IMR-90 (cell line): ENCODE measurements at regions not wholly inside any gene's neighbourhood (a gene's known extent, or its start where the extent isn't known, plus 50 kb on each side); places are given as distances from the start of the nearest gene placed in this dataset.

Experiments
- ATAC-seq: fragments of 200-7000 bp; cut with Tn5 transposase; 2 replicates; pipeline ENCODE4 v1.9.1; 2020; ENCODE audit warnings: low read depth, mild to moderate bottlenecking, moderate library complexity
- BruUV-seq: library from RNA; stranded (reverse); fragments of 400-500 nt; replicated peaks from 2 replicates; lab custom pipeline; 2021; lab: Mats Ljungman, UMichigan
- CTCF ChIA-PET: fragments of 300-600 bp; formaldehyde crosslinking; extraction: SDS; loops from one replicate; lab custom pipeline; 2021; ENCODE audit warnings: antibody characterized with exemption; lab: Yijun Ruan, JAX
- POLR2A ChIA-PET: fragments of 300-600 bp; sonication (Branson Sonifier 250); formaldehyde crosslinking; loops from one replicate; lab custom pipeline; 2022; ENCODE audit warnings: antibody characterized with exemption; ENCODE audit not compliant: unreplicated experiment; lab: Charles Lee
- DNase-seq: peaks from one replicate; pipeline ENCODE4 v3.0.0; 2013
- H2AFZ ChIP-seq: replicated peaks from 2 replicates; pipeline ENCODE3; 2013; ENCODE audit warnings: low read length, mild to moderate bottlenecking; ENCODE audit not compliant: poor library complexity
- H2AK5ac ChIP-seq: 2 replicates; pipeline ENCODE4 v1.6.1; 2013; ENCODE audit warnings: low read depth, low read length, inconsistent platforms
- H2AK9ac ChIP-seq: replicated peaks from 2 replicates; pipeline ENCODE3; 2013; ENCODE audit warnings: mild to moderate bottlenecking, low read depth, low read length, moderate library complexity; ENCODE audit not compliant: poor library complexity
- H2BK120ac ChIP-seq: 2 replicates; pipeline ENCODE4 v1.6.1; 2013; ENCODE audit warnings: low read depth, low read length, inconsistent platforms
- H2BK15ac ChIP-seq: 3 replicates; pipeline ENCODE4 v1.6.1; 2013; ENCODE audit warnings: low read depth, low read length, inconsistent platforms
- H2BK20ac ChIP-seq: 2 replicates; pipeline ENCODE4 v1.6.1; 2013; ENCODE audit warnings: low read depth, mild to moderate bottlenecking, inconsistent platforms, low read length, moderate library complexity
- H2BK5ac ChIP-seq: 2 replicates; pipeline ENCODE4 v1.6.1; 2013; ENCODE audit warnings: mild to moderate bottlenecking, low read depth, low read length, inconsistent platforms; ENCODE audit not compliant: poor library complexity, severe bottlenecking
- H3K14ac ChIP-seq: replicated peaks from 2 replicates; pipeline ENCODE4 v1.6.1; 2013; ENCODE audit warnings: low read depth, low read length, inconsistent platforms
- H3K18ac ChIP-seq: 2 replicates; pipeline ENCODE4 v1.6.1; 2013; ENCODE audit warnings: low read depth, low read length, control low read depth
- H3K23ac ChIP-seq: 2 replicates; pipeline ENCODE4 v1.6.1; 2013; ENCODE audit warnings: low read depth, low read length, inconsistent platforms
- H3K27ac ChIP-seq: 2 replicates; pipeline ENCODE4 v1.5.1; 2013; ENCODE audit warnings: mild to moderate bottlenecking, control low read depth, low read length; ENCODE audit not compliant: insufficient read depth
- H3K27me3 ChIP-seq: 2 replicates; pipeline ENCODE4 v1.6.1; 2013; ENCODE audit warnings: low read length; ENCODE audit not compliant: control insufficient read depth, insufficient read depth
- H3K36me3 ChIP-seq: 2 replicates; pipeline ENCODE4 v1.6.1; 2013; ENCODE audit warnings: low read length, mixed read lengths; ENCODE audit not compliant: control insufficient read depth, insufficient read depth
- H3K4ac ChIP-seq: 2 replicates; pipeline ENCODE4 v1.6.1; 2013; ENCODE audit warnings: low read depth, low read length, inconsistent platforms
- H3K4me1 ChIP-seq: 2 replicates; pipeline ENCODE4 v1.6.1; 2013; ENCODE audit warnings: low read length, mixed read lengths; ENCODE audit not compliant: control insufficient read depth, insufficient read depth
- H3K4me2 ChIP-seq: 2 replicates; pipeline ENCODE4 v1.6.1; 2013; ENCODE audit warnings: low read depth, mild to moderate bottlenecking, control low read depth, low read length, moderate library complexity
- H3K4me3 ChIP-seq: 2 replicates; pipeline ENCODE4 v1.5.1; 2013; ENCODE audit warnings: low read depth, mild to moderate bottlenecking, control low read depth, low read length, moderate library complexity; ENCODE audit not compliant: insufficient read depth
- H3K56ac ChIP-seq: 2 replicates; pipeline ENCODE4 v1.6.1; 2013; ENCODE audit warnings: low read length, inconsistent platforms; ENCODE audit not compliant: insufficient read depth; ENCODE audit errors: extremely low read depth
- H3K79me1 ChIP-seq, 2 experiments: 2 replicates each; pipeline ENCODE4 v1.6.1; 2013; ENCODE audit warnings: low read length in 2 of 2, inconsistent platforms in 1 of 2, low read depth in 1 of 2
- H3K9ac ChIP-seq: 2 replicates; pipeline ENCODE4 v1.6.1; 2013; ENCODE audit warnings: low read depth, low read length, control low read depth
- H3K9me1 ChIP-seq: 2 replicates; pipeline ENCODE4 v1.6.1; 2013; ENCODE audit warnings: low read length, inconsistent platforms; ENCODE audit not compliant: insufficient read depth
- H3K9me3 ChIP-seq: 2 replicates; pipeline ENCODE4 v1.6.1; 2013; ENCODE audit warnings: low read length; ENCODE audit not compliant: control insufficient read depth, insufficient read depth
- H4K20me1 ChIP-seq: 2 replicates; pipeline ENCODE4 v1.6.1; 2013; ENCODE audit warnings: low read length, inconsistent platforms; ENCODE audit not compliant: insufficient read depth
- H4K5ac ChIP-seq: 2 replicates; pipeline ENCODE4 v1.6.1; 2013; ENCODE audit warnings: mild to moderate bottlenecking, low read depth, low read length, control low read depth
- H4K8ac ChIP-seq, 2 experiments: 2 replicates each; pipeline ENCODE4 v1.6.1; 2013; ENCODE audit warnings: low read depth in 2 of 2, low read length in 2 of 2, control low read depth in 1 of 2, inconsistent platforms in 1 of 2
- H4K91ac ChIP-seq: 2 replicates; pipeline ENCODE4 v1.6.1; 2013; ENCODE audit warnings: low read depth, low read length, inconsistent platforms; ENCODE audit not compliant: insufficient read depth
- BHLHE40 ChIP-seq: fragments of 150-350 bp; IDR thresholded peaks from 2 replicates; pipeline ENCODE4 v1.6.1; 2016; ENCODE audit warnings: mild to moderate bottlenecking, low read depth, low read length
- CHD1 ChIP-seq: IDR thresholded peaks from 2 replicates; pipeline ENCODE4 v1.6.1; 2012; ENCODE audit warnings: low read depth, low read length, improper control_type of control experiment
- CTCF ChIP-seq: conservative IDR thresholded peaks from 2 replicates; pipeline ENCODE4 v1.5.1; 2012; ENCODE audit warnings: mild to moderate bottlenecking, low read depth, low read length, improper control_type of control experiment
- ELK1 ChIP-seq: fragments of 150-350 bp; IDR thresholded peaks from 2 replicates; pipeline ENCODE4 v1.6.1; 2016; ENCODE audit warnings: low read depth, mild to moderate bottlenecking, low read length, moderate library complexity, borderline replicate concordance
- FOS ChIP-seq: fragments of 150-350 bp; IDR thresholded peaks from 2 replicates; pipeline ENCODE4 v1.6.1; 2016; ENCODE audit warnings: low read depth, low read length
- MAFK ChIP-seq: IDR thresholded peaks from 2 replicates; pipeline ENCODE4 v1.6.1; 2012; ENCODE audit warnings: low read depth, low read length, improper control_type of control experiment
- MAZ ChIP-seq: IDR thresholded peaks from 2 replicates; pipeline ENCODE4 v1.6.1; 2012; ENCODE audit warnings: low read depth, mild to moderate bottlenecking, low read length, improper control_type of control experiment, moderate library complexity, borderline replicate concordance
- MXI1 ChIP-seq: IDR thresholded peaks from 2 replicates; pipeline ENCODE4 v1.6.1; 2012; ENCODE audit warnings: low read depth, mild to moderate bottlenecking, low read length, moderate library complexity, borderline replicate concordance
- NFE2L2 ChIP-seq: fragments of 150-350 bp; IDR thresholded peaks from 2 replicates; pipeline ENCODE4 v1.6.1; 2016; ENCODE audit warnings: low read depth, mild to moderate bottlenecking, low read length
- POLR2A ChIP-seq: IDR thresholded peaks from 2 replicates; pipeline ENCODE4 v1.6.1; 2012; ENCODE audit warnings: mild to moderate bottlenecking, low read depth, low read length
- RAD21 ChIP-seq: IDR thresholded peaks from 2 replicates; pipeline ENCODE4 v1.6.1; 2012; ENCODE audit warnings: low read length, improper control_type of control experiment
- SMC3 ChIP-seq: fragments of 150-350 bp; IDR thresholded peaks from 2 replicates; pipeline ENCODE4 v1.6.1; 2016; ENCODE audit warnings: low read depth, mild to moderate bottlenecking, antibody characterized with exemption, low read length, moderate library complexity
- USF2 ChIP-seq: fragments of 150-350 bp; IDR thresholded peaks from 2 replicates; pipeline ENCODE4 v1.6.1; 2017; ENCODE audit warnings: mild to moderate bottlenecking, antibody characterized with exemption, low read length, low read depth
- WGBS, 2 experiments: methylation state at CpG; one replicate each; pipeline versions ENCODE4 v1.1.5 to v1.1.7; 2013; ENCODE audit warnings: missing lambda C conversion rate in 2 of 2; ENCODE audit not compliant: insufficient read length in 1 of 2; ENCODE audit errors: extremely low coverage in 2 of 2; 5-methylcytosine and 5-hydroxymethylcytosine counted together
- dilution Hi-C: fragments of 300-500 bp; cut with HindIII; formaldehyde crosslinking; loops from one replicate; pipeline ENCODE4 v1.14.3; 2018; ENCODE audit warnings: low sequenced_read_pairs; ENCODE audit not compliant: unreplicated experiment
- in situ Hi-C: fragments of 300-500 bp; cut with MboI; formaldehyde crosslinking; loops from 3 replicates; pipeline ENCODE4 v1.14.3; 2019; ENCODE audit warnings: low sequenced_read_pairs, inconsistent platforms, mixed read lengths
- intact Hi-C: fragments of 100-400 bp; cut with micrococcal nuclease; formaldehyde crosslinking; loops from 2 replicates; pipeline ENCODE4 v1.10.0; 2022

GRCh38 chrX:23185951-23186350 is 148.7 kb upstream of the PTCHD1 start:
- WGBS, 2 experiments = 33% methylated on average over 1 of the region's 1 CpG; no CpG with 5 or more reads in 1 of the 2 experiments

More at GRCh38 chrX:23185951-23186350, 148.7 kb upstream of the PTCHD1 start:
- Histone ChIP-seq H2BK120ac (no peak overlapping the region), H3K27me3 (no peaks in the 10 kb centered on the region), H3K4ac (no peak overlapping the region), H3K18ac (no peak overlapping the region), H2AK5ac (no peak overlapping the region), H3K9ac (no peak overlapping the region), H3K14ac (no peak overlapping the region), H4K8ac (no peak overlapping the region), H2AFZ (no peak overlapping the region), H2AK9ac (no peak overlapping the region), H3K4me1 (no peaks in the 10 kb centered on the region), H2BK5ac (no peak overlapping the region), H2BK20ac (no peak overlapping the region), H3K9me1 (no peaks in the 10 kb centered on the region), H3K23ac (no peak overlapping the region), H3K9me3 (no peaks in the 10 kb centered on the region), H4K20me1 (no peaks in the 10 kb centered on the region), H4K5ac (no peak overlapping the region), H3K27ac (no peak overlapping the region), H3K36me3 (no peaks in the 10 kb centered on the region), H3K56ac (no peak overlapping the region), H3K4me3 (no peak overlapping the region), H3K4me2 (no peak overlapping the region), H3K79me1 (no peaks in the 10 kb centered on the region), H2BK15ac (no peak overlapping the region), H4K91ac (no peak overlapping the region)
- in situ Hi-C loops = no loop called here
- DNase-seq (no peak), ATAC-seq (no peak)
- intact Hi-C loops = no loop called here
- TF ChIP-seq NFE2L2 (no peak), USF2 (no peak), POLR2A (no peak), FOS (no peak), MXI1 (no peak), RAD21 (no peak), CTCF (no peak), MAZ (no peak), SMC3 (no peak), MAFK (no peak), CHD1 (no peak), BHLHE40 (no peak), ELK1 (no peak)
- BruUV-seq = no TSS peak
- ChIA-PET CTCF (no interaction called here), POLR2A (no interaction called here)
- dilution Hi-C loops = no loop called here
